Midbrain (tissue), 1 donor: ENCODE measurements at regions not wholly inside any gene's neighbourhood (a gene's known extent, or its start where the extent isn't known, plus 50 kb on each side); places are given as distances from the start of the nearest gene placed in this dataset.

ENCODE experiments used
- DNase-seq: peaks from one replicate; lab custom pipeline; 2025; lab: John Stamatoyannopoulos, UW

- no peak for DNase-seq
These were observed 80.2 kb downstream of the C6orf118 start for GRCh38 chr6:165229216-165229615.

DNA sequence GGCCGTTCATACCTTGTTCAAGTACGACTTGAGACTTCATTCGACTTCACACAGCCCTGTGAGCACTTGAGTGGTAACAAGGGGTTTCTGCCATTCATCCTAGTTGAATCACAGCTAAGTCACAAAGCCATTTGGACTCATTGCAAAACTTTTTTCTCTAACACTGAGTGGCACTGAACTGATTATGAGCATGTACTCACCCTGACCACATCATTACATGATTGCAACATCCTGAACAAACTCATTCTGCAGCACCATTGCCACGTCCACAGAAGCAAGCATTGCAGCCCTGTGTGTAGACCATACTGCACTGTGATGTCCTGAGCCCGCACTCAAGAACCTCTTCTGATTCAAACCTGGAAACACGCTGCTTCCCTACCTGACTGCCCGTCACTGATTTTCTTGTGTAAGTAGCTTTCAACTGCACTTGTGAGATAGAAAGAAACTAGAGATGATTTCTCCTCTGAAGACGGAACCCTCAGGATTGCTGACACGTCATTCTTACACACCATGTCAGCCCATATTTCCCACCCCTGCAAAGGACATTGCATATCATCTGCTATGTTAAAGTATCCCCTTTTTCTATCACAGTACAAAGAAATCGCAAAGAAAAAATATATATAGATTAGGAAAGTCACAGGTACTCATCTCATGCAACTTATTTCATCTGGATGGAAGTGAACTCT lies 81.6 kb downstream of the C6orf118 start:
- no peak for DNase-seq

DNA sequence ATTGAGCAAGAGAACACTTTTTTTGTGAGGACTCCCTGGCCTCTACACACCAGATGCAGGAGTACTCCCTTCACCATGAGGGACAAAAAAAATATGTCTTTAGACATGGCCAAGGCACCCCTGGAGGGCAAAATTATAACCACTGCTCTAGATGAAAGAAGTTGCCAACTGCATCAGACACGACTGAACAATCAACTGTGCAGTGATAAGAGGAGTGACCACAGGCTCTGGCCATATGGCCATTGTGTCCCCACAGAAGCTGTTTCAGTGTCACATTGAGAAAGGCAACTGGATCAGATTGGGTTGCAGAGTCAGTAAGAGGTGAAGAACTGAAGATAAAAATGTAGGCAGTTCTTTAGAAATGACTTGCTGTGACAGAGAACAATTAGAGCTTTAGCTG lies 85.7 kb downstream of the C6orf118 start:
- no peak for DNase-seq

DNA sequence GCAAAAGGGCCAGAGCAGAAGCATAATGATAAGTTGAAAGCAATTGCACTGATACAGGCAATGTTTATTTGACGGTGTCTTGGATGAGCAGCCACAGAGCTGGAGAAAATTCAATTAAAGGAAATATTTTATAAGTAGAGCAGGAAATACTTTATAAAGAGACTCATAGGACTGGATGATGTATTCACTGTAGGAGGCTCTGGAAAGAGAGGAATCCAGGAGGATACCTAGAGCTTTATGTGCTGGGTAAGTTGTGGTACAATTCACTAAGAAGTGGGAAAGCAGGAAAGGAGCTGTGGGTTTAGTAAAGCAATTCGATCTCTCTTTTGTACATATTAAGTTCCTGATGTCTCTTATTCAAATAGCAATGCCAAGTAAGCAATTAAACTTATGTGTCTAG lies 86.3 kb downstream of the C6orf118 start:
- DNase-seq: no peak

DNA sequence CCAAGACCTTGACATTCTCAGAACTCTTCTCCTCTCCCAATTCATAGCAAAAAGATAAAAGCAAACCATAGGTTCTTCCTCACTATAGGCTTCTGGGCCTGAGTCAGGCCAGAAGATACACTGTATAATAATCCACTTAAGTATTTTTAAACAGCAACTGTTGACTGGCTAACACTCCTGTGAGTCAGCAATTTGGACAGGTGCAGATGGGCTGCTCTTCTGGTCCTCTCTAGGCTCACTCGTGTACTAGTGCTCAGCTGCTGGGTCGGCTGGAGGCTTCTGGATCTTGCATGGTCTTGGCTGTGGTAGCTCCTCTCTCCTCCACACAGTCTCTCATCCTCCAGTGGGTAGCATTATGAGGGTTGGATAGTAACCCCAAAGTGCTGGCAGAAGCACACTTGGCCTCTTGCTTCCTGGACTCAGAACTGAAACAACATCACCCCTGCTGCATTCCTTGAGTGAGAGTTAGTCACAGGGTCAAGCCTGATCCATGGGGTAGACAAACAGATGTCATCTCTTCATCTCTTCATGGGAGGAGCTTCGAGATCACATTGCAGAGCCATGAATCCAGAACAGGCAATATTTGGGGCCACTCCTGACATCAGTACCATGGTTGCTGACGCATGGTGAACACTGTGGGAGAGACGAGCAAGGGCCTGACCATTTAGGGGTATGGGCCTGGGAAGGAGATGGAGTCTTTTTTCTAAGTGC lies 86.9 kb downstream of the C6orf118 start:
- DNase-seq: no peak

DNA sequence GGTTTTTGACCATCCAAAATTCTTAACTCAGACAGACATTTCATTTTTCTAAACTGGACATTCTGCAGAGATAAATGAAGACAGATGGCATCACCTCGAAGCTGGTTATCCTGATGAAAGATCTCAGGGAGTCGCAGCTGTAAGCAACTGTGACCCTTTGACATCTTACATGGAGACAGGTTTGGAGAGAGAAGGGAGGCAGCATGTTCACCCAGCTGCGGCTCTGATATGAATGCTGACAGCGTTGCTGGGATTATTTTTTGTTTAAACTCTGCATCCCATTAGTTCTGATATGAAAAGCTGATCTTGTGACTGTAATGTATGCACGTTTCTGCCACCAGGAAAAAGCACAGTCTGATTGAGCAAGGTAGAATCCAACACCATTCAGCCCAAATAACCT lies 89.4 kb downstream of the C6orf118 start:
- no peak for DNase-seq

- no peak for DNase-seq
These were observed 89.8 kb downstream of the C6orf118 start for GRCh38 chr6:165219629-165220028.

DNA sequence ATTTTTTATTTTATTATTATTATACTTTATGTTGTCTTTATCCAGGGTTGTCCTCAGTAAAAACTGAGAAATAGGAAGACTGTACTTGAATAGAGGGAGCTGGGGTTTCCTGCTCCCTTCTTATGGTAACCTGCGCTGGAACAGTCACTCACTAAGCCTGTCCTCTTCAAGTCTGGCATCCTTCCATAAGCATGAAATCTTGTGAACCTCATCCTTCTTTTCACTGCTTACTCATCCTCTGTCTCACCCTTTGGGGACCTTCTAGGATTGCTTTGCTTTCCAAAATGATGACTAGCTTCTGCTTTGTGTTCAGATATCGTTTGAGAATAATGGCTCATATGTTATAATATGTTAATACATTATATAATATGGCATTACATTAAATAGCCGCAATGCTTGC lies 90.6 kb downstream of the C6orf118 start:
- DNase-seq: no peak

DNA sequence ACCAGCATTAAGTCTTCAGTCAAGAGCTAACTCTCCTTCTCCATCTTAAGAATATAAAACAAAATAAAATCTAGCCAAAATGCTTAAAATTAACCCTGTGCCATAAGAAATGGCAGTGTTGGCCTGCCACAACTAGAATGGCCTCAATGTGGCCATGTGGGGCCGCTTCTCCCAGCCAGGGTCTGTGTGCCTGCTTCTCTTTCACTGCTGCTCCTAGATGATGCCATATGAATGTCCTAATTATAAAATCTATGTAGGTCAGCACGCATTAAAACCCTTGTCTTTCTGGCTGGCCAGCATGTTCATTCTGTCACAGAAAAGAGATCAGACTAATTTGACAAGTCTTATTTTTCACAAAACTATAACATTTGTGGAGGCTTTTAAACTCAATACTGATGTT lies 102.6 kb downstream of the C6orf118 start:
- no peak for DNase-seq

DNA sequence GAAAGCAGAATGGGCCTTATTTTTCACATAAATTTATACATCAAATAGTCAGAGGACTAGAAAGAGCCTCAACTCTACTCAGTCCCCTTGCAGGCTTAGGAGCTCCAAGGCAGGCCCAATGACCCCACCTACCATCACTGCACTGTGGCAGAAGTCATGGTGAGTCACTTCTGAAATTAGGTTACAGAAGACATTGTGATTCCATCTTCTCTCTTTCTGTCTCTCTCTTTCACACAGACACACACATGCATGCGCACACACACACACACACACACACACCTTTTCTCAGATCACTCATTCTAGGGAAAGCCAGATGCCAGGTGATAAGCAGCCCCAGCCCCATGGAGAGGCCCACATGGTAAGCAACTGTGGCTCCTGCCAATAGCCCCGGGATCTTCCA lies 103.8 kb downstream of the C6orf118 start:
- DNase-seq: no peak

- DNase-seq: no peak
These were observed 104.4 kb downstream of the C6orf118 start for GRCh38 chr6:165204807-165205545.

- DNase-seq: no peak
These were observed 109.2 kb downstream of the C6orf118 start for GRCh38 chr6:165200178-165200577.

- DNase-seq: no peak
These were observed 117.9 kb downstream of the C6orf118 start for GRCh38 chr6:165191461-165191860.

DNA sequence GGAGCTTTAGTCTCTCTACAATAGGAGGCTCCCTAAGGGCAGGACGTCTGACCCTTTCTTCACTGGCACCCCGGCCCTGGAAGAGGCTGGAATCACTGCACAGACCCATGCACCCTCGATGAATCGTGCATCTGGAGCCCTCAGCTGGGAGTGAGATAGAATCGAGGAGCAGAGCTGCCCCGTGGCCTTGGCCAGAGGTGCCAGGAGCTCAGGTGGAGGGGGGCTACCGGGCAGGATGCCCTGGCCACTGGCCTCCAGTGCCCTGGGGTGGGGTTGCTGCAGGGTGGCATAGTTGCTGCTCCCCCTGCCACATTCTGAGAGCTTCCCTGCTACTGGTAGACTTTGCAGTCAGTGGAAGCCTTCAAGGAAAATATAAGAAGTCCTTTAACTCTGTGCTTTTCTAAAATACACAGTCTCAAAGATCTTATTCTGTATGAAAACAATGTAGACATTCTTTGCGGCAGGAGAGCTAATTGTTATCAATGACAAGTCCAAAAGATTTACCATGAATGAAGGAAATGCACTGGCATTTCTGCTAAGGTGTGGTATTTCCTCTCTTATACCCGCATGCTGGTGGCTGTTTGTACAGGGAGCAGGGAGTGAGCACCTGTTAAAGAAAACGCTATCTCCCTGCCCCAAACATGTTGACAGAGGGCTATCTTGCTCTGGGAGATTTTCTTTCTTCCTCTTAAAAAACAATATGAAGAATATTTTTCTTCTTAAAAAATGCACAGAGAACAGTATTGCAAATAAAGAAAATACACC lies 122.8 kb downstream of the C6orf118 start:
- no peak for DNase-seq

- DNase-seq: no peak
These were observed 123.4 kb downstream of the C6orf118 start for GRCh38 chr6:165186041-165186440.

- DNase-seq: peak; percentile 6
These were observed 125.0 kb downstream of the C6orf118 start for GRCh38 chr6:165184192-165184979.

- no peak for DNase-seq
These were observed 125.8 kb downstream of the C6orf118 start for GRCh38 chr6:165183496-165184140.

- DNase-seq: no peak
These were observed 126.3 kb downstream of the C6orf118 start for GRCh38 chr6:165183071-165183470.

- DNase-seq: no peak
These were observed 127.4 kb downstream of the C6orf118 start for GRCh38 chr6:165181951-165182414.

- DNase-seq: no peak
These were observed 131.3 kb downstream of the C6orf118 start for GRCh38 chr6:165178056-165178455.

DNA sequence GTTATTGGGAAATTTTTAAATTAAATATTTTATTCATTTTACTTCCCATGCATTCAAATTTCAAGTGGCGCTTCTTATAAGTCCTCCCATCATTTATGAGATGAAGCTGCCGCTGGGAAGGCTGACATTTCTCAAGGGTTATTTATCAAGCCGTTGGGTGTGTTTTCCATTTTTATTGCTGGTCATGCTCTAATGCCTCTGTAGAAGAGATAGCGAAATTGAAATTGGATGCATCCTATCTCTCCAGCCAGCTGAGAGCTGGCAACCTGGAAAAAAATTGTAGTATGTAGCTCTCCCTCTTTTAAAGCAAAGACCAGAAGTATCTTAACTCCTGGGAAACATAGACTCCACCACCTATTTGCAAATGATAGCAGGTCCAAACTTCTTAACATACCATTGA lies 135.9 kb downstream of the C6orf118 start:
- DNase-seq: no peak
